KMS-11 (cell line): ENCODE measurements at regions not wholly inside any gene's neighbourhood (a gene's known extent, or its start where the extent isn't known, plus 50 kb on each side); places are given as distances from the start of the nearest gene placed in this dataset.

Experiments used
- H2AFZ ChIP-seq: fragments of 200-600 bp; sonication (generic); 2 replicates; pipeline ENCODE4 v1.6.1; 2016; ENCODE audit warnings: antibody characterized with exemption, mixed run types, low read depth
- H3K27ac ChIP-seq: fragments of 200-600 bp; sonication (generic); 2 replicates; pipeline ENCODE4 v1.6.1; 2016; ENCODE audit warnings: mild to moderate bottlenecking, mixed run types
- H3K27me3 ChIP-seq: fragments of 200-600 bp; sonication (generic); 2 replicates; pipeline ENCODE4 v1.6.1; 2017; ENCODE audit warnings: mild to moderate bottlenecking, low read depth, mixed run types, moderate library complexity; ENCODE audit not compliant: insufficient read depth
- H3K36me3 ChIP-seq: fragments of 200-600 bp; sonication (generic); 2 replicates; pipeline ENCODE4 v1.6.1; 2017; ENCODE audit warnings: mild to moderate bottlenecking, mixed run types; ENCODE audit not compliant: insufficient read depth
- H3K4me1 ChIP-seq: fragments of 200-600 bp; sonication (generic); 2 replicates; pipeline ENCODE4 v1.6.1; 2016; ENCODE audit warnings: mild to moderate bottlenecking, low read depth, mixed run types; ENCODE audit not compliant: poor library complexity, severe bottlenecking
- H3K4me2 ChIP-seq: fragments of 200-600 bp; sonication (generic); 2 replicates; pipeline ENCODE4 v1.7.0; 2016; ENCODE audit warnings: mild to moderate bottlenecking, mixed run types
- H3K4me3 ChIP-seq: fragments of 200-600 bp; sonication (generic); IDR thresholded peaks from 2 replicates; pipeline ENCODE4 v1.6.1; 2017; ENCODE audit warnings: low read depth, low read length, mixed read lengths; ENCODE audit not compliant: insufficient read depth
- H3K79me2 ChIP-seq: fragments of 200-600 bp; sonication (generic); 2 replicates; pipeline ENCODE4 v1.6.1; 2016; ENCODE audit warnings: low read depth, mixed run types; ENCODE audit not compliant: insufficient read depth
- H3K9ac ChIP-seq: fragments of 200-600 bp; sonication (generic); 2 replicates; pipeline ENCODE4 v1.6.1; 2016; ENCODE audit warnings: mild to moderate bottlenecking, mixed run types
- H4K20me1 ChIP-seq: fragments of 200-600 bp; sonication (generic); 2 replicates; pipeline ENCODE4 v1.6.1; 2016; ENCODE audit warnings: mild to moderate bottlenecking, mixed run types; ENCODE audit not compliant: insufficient read depth
- TF ChIP-seq, protein P1 (sequence below): fragments of 200-600 bp; sonication (generic); conservative IDR thresholded peaks from 2 replicates; pipeline ENCODE4 v1.6.1; 2017; ENCODE audit warnings: low read depth, mild to moderate bottlenecking, antibody characterized with exemption, low read length, moderate library complexity, mixed read lengths

DNA sequence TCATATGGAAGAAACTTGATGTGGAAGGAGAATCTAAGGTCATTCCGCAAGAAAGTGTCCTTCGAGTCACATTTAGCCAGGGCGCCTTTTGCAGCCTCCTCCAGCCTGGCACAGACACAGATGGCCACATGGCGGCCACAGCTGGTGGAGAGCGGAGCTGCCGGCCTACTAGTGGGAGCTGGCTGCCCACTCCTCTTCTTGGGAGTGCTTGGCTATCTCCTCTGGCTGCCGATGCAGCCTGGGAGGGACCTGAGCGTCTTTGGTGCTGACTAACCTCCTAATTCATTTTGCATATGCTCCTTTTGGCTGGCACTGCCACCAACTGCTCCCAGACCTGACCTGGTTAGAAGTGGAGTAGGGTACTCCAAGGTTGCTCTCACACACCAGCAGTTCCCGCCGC lies 199.3 kb upstream of the MYT1L start:
- H2AFZ ChIP-seq = no peak overlapping the region
- H3K36me3 ChIP-seq = no peaks in the 10 kb centered on the region
- H3K79me2 ChIP-seq = no peaks in the 10 kb centered on the region
- H3K4me3 ChIP-seq = no peak overlapping the region
- H4K20me1 ChIP-seq = no peaks in the 10 kb centered on the region
- no peak overlapping the region for H3K27ac ChIP-seq
- no peak overlapping the region for H3K4me2 ChIP-seq
- H3K4me1 ChIP-seq = no peaks in the 10 kb centered on the region
- TF ChIP-seq, protein P1, sequence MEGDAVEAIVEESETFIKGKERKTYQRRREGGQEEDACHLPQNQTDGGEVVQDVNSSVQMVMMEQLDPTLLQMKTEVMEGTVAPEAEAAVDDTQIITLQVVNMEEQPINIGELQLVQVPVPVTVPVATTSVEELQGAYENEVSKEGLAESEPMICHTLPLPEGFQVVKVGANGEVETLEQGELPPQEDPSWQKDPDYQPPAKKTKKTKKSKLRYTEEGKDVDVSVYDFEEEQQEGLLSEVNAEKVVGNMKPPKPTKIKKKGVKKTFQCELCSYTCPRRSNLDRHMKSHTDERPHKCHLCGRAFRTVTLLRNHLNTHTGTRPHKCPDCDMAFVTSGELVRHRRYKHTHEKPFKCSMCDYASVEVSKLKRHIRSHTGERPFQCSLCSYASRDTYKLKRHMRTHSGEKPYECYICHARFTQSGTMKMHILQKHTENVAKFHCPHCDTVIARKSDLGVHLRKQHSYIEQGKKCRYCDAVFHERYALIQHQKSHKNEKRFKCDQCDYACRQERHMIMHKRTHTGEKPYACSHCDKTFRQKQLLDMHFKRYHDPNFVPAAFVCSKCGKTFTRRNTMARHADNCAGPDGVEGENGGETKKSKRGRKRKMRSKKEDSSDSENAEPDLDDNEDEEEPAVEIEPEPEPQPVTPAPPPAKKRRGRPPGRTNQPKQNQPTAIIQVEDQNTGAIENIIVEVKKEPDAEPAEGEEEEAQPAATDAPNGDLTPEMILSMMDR = no peak
- no peaks in the 10 kb centered on the region for H3K27me3 ChIP-seq
- H3K9ac ChIP-seq = no peak overlapping the region

DNA sequence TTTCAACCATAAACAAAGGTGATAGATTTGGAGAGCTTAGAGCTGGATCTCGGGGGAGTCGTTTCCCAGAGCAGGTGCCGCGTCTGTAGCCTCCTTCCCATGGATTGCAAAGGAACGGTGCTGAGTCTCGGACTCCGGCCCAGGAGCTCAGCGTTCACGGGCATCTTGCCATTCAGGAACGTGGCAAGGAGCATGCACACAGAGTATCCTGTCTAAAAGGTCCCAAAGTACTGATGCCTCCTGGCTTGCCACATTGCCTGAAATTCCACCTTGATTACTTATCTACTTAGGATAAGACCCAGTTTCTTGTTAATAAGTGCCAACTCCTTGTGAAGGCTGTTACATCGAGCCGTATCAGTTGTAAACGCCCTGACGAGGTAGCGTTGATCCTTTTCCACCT lies 197.8 kb upstream of the MYT1L start:
- H3K27ac ChIP-seq = no peak overlapping the region
- H3K36me3 ChIP-seq = no peaks in the 10 kb centered on the region
- H3K4me1 ChIP-seq = no peaks in the 10 kb centered on the region
- no peak overlapping the region for H2AFZ ChIP-seq
- no peak overlapping the region for H3K9ac ChIP-seq
- no peaks in the 10 kb centered on the region for H3K79me2 ChIP-seq
- no peak overlapping the region for H3K4me3 ChIP-seq
- no peaks in the 10 kb centered on the region for H4K20me1 ChIP-seq
- no peak overlapping the region for H3K4me2 ChIP-seq
- TF ChIP-seq, protein P1 = no peak
- no peaks in the 10 kb centered on the region for H3K27me3 ChIP-seq

DNA sequence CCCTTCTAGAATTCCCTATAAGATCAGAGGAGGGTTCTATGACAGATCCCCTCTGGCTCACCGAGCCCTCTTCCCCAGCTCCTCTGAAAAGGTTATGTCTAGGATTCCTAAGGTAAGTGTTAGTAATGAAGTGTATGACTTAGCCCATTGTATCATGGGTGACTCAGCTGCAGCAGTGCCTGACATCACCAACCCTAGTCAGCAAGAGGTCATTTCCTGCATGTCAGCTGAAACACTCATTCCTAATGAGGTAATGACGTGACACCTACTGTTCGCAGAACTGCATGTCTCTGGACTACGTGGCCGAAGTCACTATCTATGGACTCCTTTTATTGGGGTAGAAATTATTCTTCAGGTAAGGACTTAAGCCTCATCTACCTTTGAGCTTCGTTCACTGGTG lies 196.1 kb upstream of the MYT1L start:
- Histone ChIP-seq H3K36me3 (no peaks in the 10 kb centered on the region), H3K9ac (no peak overlapping the region), H3K27ac (no peak overlapping the region), H3K27me3 (no peaks in the 10 kb centered on the region), H2AFZ (no peak overlapping the region), H4K20me1 (no peaks in the 10 kb centered on the region), H3K4me3 (no peak overlapping the region), H3K4me2 (no peak overlapping the region), H3K4me1 (no peaks in the 10 kb centered on the region), H3K79me2 (no peaks in the 10 kb centered on the region)
- TF ChIP-seq, protein P1 = no peak

DNA sequence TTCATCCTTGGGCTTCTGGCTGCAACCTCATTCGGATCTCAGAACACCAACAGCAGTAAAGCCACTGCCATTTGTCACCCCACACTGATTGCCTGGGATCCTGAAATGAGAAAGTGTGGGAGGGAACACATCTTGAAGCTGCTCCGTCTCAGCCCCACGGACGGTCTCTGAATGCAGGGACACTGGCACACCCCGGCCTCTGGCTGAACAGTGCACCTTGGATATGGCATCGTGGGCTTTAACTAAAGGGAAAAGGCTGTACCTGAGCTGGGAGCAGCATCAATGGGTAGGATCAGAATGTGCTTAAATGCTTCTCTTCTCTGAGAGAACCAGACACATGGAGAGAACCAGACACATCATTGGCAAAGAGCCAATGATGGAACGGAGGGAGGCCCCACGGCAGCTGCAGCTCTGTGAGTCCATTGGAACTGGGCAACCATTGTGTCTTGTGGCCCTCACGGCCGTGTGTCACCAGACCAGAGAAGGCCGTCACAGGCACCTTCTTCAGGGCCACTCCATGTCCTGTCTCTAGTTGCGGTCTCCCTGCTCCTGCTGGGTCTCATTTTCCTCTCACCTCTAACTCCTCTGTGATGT lies 193.4 kb upstream of the MYT1L start:
- Histone ChIP-seq H3K4me3 (no peak overlapping the region), H4K20me1 (no peaks in the 10 kb centered on the region), H3K9ac (no peak overlapping the region), H3K79me2 (no peaks in the 10 kb centered on the region), H3K36me3 (no peaks in the 10 kb centered on the region), H3K4me1 (no peaks in the 10 kb centered on the region), H3K4me2 (no peak overlapping the region), H3K27me3 (no peaks in the 10 kb centered on the region), H3K27ac (no peak overlapping the region), H2AFZ (no peak overlapping the region)
- TF ChIP-seq, protein P1 = no peak
